Hypothalamus (tissue), 51 donors: ENCODE measurements at regions not wholly inside any gene's neighbourhood (a gene's known extent, or its start where the extent isn't known, plus 50 kb on each side); places are given as distances from the start of the nearest gene placed in this dataset.
"Not testable (repeated sequence)": the region's sequence is repeated elsewhere in the genome, so short reads cannot be mapped to it uniquely, and the experiment has no call there.

Experiments used
- DNase-seq, 51 donors: peaks; one replicate each; lab custom pipeline; 2025; lab: John Stamatoyannopoulos, UW

GRCh38 chr6:158920311-158920905 lies 79.6 kb downstream of the RSPH3 start:
- DNase-seq = no peak

GRCh38 chr6:158919865-158920264 lies 80.1 kb downstream of the RSPH3 start:
- DNase-seq = no peak

- no peak for DNase-seq
Measured at GRCh38 chr6:158916617-158917016, 83.4 kb downstream of the RSPH3 start.

GRCh38 chr6:158914923-158915322 lies 85.1 kb downstream of the RSPH3 start:
- no peak for DNase-seq

- DNase-seq = no peak
Measured at GRCh38 chr6:158913580-158913979, 86.4 kb downstream of the RSPH3 start.

- no peak for DNase-seq
Measured at GRCh38 chr6:158912655-158913054, 87.3 kb downstream of the RSPH3 start.

GRCh38 chr6:158911746-158912480 lies 88.1 kb downstream of the RSPH3 start:
- DNase-seq = no peak

GRCh38 chr6:158910484-158911440 lies 89.2 kb downstream of the RSPH3 start:
- DNase-seq = peak in 4 of 51 donors; percentile 6 to 41 (median 20)

- peak in 1 of 51 donors; percentile 17 for DNase-seq
Measured at GRCh38 chr6:158909938-158910337, 90.1 kb downstream of the RSPH3 start.

GRCh38 chr6:158908606-158909005 lies 89.4 kb upstream of the EZR start:
- DNase-seq = no peak

- DNase-seq = no peak
Measured at GRCh38 chr6:158907931-158908330, 88.8 kb upstream of the EZR start.

GRCh38 chr6:158906926-158907325 lies 87.8 kb upstream of the EZR start:
- no peak for DNase-seq

GRCh38 chr6:158905277-158905676 lies 86.1 kb upstream of the EZR start:
- no peak for DNase-seq

GRCh38 chr6:158903801-158904200 lies 84.6 kb upstream of the EZR start:
- DNase-seq = no peak

GRCh38 chr6:158900663-158901312 lies 81.6 kb upstream of the EZR start:
- no peak for DNase-seq

- DNase-seq = no peak
Measured at GRCh38 chr6:158897236-158897635, 78.1 kb upstream of the EZR start.

GRCh38 chr6:158895661-158896060 lies 76.5 kb upstream of the EZR start:
- no peak for DNase-seq

GRCh38 chr6:158894193-158894592 lies 75.0 kb upstream of the EZR start:
- no peak for DNase-seq

GRCh38 chr6:158892266-158892665 lies 73.1 kb upstream of the EZR start:
- no peak for DNase-seq

- DNase-seq = not testable (repeated sequence)
Measured at GRCh38 chr6:158891560-158891959, 72.4 kb upstream of the EZR start.

- not testable (repeated sequence) for DNase-seq
Measured at GRCh38 chr6:158888171-158888570, 69.0 kb upstream of the EZR start.
